K562 (cell line): ENCODE measurements at regions not wholly inside any gene's neighbourhood (a gene's known extent, or its start where the extent isn't known, plus 50 kb on each side); places are given as distances from the start of the nearest gene placed in this dataset.

Source experiments
- ATAC-seq: fragments of 200-7000 bp; cut with Tn5 transposase; 3 replicates; pipeline ENCODE4 v1.9.1; 2020; ENCODE audit warnings: moderate library complexity
- BruUV-seq: library from RNA; stranded (reverse); fragments of 400-500 nt; replicated peaks from 2 replicates; lab custom pipeline; 2021; lab: Mats Ljungman, UMichigan
- CTCF ChIA-PET: fragments of 300-600 bp; formaldehyde crosslinking; extraction: SDS; loops from one replicate; lab custom pipeline; 2021; ENCODE audit warnings: low intra/inter-chr PET ratio; lab: Yijun Ruan, JAX
- POLR2A ChIA-PET: fragments of 300-600, 350-650 bp; sonication (Branson Sonifier 250); formaldehyde crosslinking; extraction: SDS; loops from one replicate; lab custom pipeline; 2021; ENCODE audit warnings: antibody characterized with exemption, inconsistent platforms; lab: Yijun Ruan, JAX
- DNase-seq, 4 experiments: peaks; one replicate each; pipeline versions ENCODE4 v3.0.0 to v3.0.0-alpha.2; 2011 to 2018; ENCODE audit warnings: low spot score in 3 of 4, mixed read lengths in 3 of 4; ENCODE audit errors: extremely low read depth in 1 of 4
- FAIRE-seq: peaks from 2 replicates; lab custom pipeline; 2011; peaks lifted over from hg19 to GRCh38; lab: Jason Lieb, UNC
- H2AFZ ChIP-seq: 2 replicates; pipeline ENCODE4 v1.6.0; 2011; ENCODE audit warnings: low read depth, low read length, control low read depth, inconsistent platforms
- H3K27ac ChIP-seq: fragments of 200-600 bp; 3 replicates; pipeline ENCODE4 v1.8.0; 2011; ENCODE audit warnings: low read depth, mild to moderate bottlenecking, control low read depth, inconsistent platforms, low read length, moderate library complexity, mixed read lengths; ENCODE audit errors: extremely low read depth
- H3K27me3 ChIP-seq, 2 experiments: fragments of 300-600 bp in 1 of 2; 2 replicates in 1 of 2; 3 replicates in 1 of 2; pipeline versions ENCODE4 v1.6.0 to v1.8.0; 2011; ENCODE audit warnings: inconsistent platforms in 2 of 2, low read length in 2 of 2, mild to moderate bottlenecking in 1 of 2, mixed read lengths in 1 of 2, moderate library complexity in 1 of 2; ENCODE audit not compliant: control insufficient read depth in 2 of 2, insufficient read depth in 2 of 2
- H3K36me3 ChIP-seq: fragments of 300-600 bp; 3 replicates; pipeline ENCODE4 v1.8.0; 2011; ENCODE audit warnings: mild to moderate bottlenecking, low read length, inconsistent platforms; ENCODE audit not compliant: control insufficient read depth, insufficient read depth
- H3K4me1 ChIP-seq, 2 experiments: fragments of 200-600 bp in 1 of 2; replicated peaks in 1 of 2; 2 replicates in 1 of 2; 3 replicates in 1 of 2; pipeline versions ENCODE4 v1.5.1 to v1.8.0; 2011; ENCODE audit warnings: inconsistent platforms in 2 of 2, low read length in 2 of 2, mild to moderate bottlenecking in 1 of 2, mixed read lengths in 1 of 2, moderate library complexity in 1 of 2; ENCODE audit not compliant: control insufficient read depth in 2 of 2, insufficient read depth in 2 of 2
- H3K4me2 ChIP-seq: 2 replicates; pipeline ENCODE4 v1.6.1; 2011; ENCODE audit warnings: low read length, control low read depth, inconsistent platforms, mixed read lengths; ENCODE audit not compliant: insufficient read depth
- H3K4me3 ChIP-seq: fragments of 200-600 bp; sonication (generic), shearing (Covaris generic); 2 replicates; pipeline ENCODE4 v1.5.1; 2016; ENCODE audit warnings: control low read depth, inconsistent platforms
- H3K79me2 ChIP-seq: fragments of 200-600 bp; 3 replicates; pipeline ENCODE4 v1.8.0; 2011; ENCODE audit warnings: low read length, inconsistent platforms; ENCODE audit not compliant: control insufficient read depth, insufficient read depth
- H3K9ac ChIP-seq, 2 experiments: 2 replicates each; pipeline versions ENCODE4 v1.6.0 to v1.6.1; 2011; ENCODE audit warnings: low read depth in 2 of 2, low read length in 2 of 2, control low read depth in 1 of 2, inconsistent platforms in 1 of 2, mild to moderate bottlenecking in 1 of 2, mixed read lengths in 1 of 2; ENCODE audit not compliant: insufficient read depth in 1 of 2
- H3K9me1 ChIP-seq: one replicate; pipeline ENCODE4 v1.6.0; 2011; ENCODE audit warnings: inconsistent platforms, mild to moderate bottlenecking, low read length, moderate library complexity; ENCODE audit not compliant: control insufficient read depth, insufficient read depth
- H3K9me3 ChIP-seq: replicated peaks from 2 replicates; pipeline ENCODE4 v1.5.1; 2011; ENCODE audit warnings: low read depth, low read length, inconsistent platforms; ENCODE audit not compliant: control insufficient read depth, insufficient read depth
- H4K20me1 ChIP-seq: replicated peaks from 2 replicates; pipeline ENCODE4 v1.6.1; 2011; ENCODE audit warnings: low read length, inconsistent platforms, mixed read lengths; ENCODE audit not compliant: control insufficient read depth, insufficient read depth
- C11orf30 ChIP-seq: fragments of 450-650 bp; IDR thresholded peaks from 2 replicates; pipeline ENCODE4 v1.6.1; 2016; ENCODE audit warnings: low read depth, mild to moderate bottlenecking
- GTF2E2 ChIP-seq: fragments of 200-800 bp; sonication (Bioruptor generic); IDR thresholded peaks from 2 replicates; pipeline ENCODE4 v1.6.1; 2016; ENCODE audit warnings: missing genetic modification characterization, missing compliant biosample characterization
- MAFF ChIP-seq: IDR thresholded peaks from 2 replicates; pipeline ENCODE4 v1.6.1; 2012; ENCODE audit warnings: low read length, improper control_type of control experiment
- MAFG ChIP-seq: fragments of 450-650 bp; conservative IDR thresholded peaks from 2 replicates; pipeline ENCODE4 v1.6.1; 2016; ENCODE audit warnings: missing genetic modification characterization, missing compliant biosample characterization
- MAFK ChIP-seq: IDR thresholded peaks from 2 replicates; pipeline ENCODE4 v1.6.1; 2011; ENCODE audit warnings: low read length, improper control_type of control experiment
- NR2C2 ChIP-seq, 2 experiments: fragments of 200-800 bp in 1 of 2; sonication (Bioruptor generic) in 1 of 2; sonication (generic) in 1 of 2; formaldehyde crosslinking in 1 of 2; IDR thresholded peaks; 2 replicates each; pipeline versions ENCODE4 v1.6.1 to v1.8.0; 2016 to 2022; ENCODE audit warnings: mild to moderate bottlenecking in 1 of 2, missing compliant biosample characterization in 1 of 2, missing genetic modification characterization in 1 of 2, missing genetic modification reagents in 1 of 2
- NUFIP1 ChIP-seq: fragments of 450-650 bp; IDR thresholded peaks from 2 replicates; pipeline ENCODE4 v1.6.1; 2018; ENCODE audit not compliant: partially characterized antibody
- ZNF316 ChIP-seq: fragments of 450-650 bp; IDR thresholded peaks from 2 replicates; pipeline ENCODE4 v1.6.1; 2016
- ZNF511 ChIP-seq: sonication (generic); formaldehyde crosslinking; IDR thresholded peaks from 2 replicates; pipeline ENCODE4 v1.8.0; 2022; ENCODE audit warnings: mild to moderate bottlenecking, missing genetic modification reagents
- ZNF780A ChIP-seq: fragments of 250-450 bp; sonication (Bioruptor Pico); IDR thresholded peaks from 2 replicates; pipeline ENCODE4 v1.5.0; 2021; ENCODE audit warnings: mild to moderate bottlenecking
- ZZZ3 ChIP-seq: fragments of 450-650 bp; IDR thresholded peaks from 2 replicates; pipeline ENCODE4 v1.6.1; 2016; ENCODE audit warnings: antibody characterized with exemption, mild to moderate bottlenecking, moderate library complexity
- WGBS: fragments of 100-300 bp; shearing (Covaris generic); methylation state at CpG from one replicate; pipeline ENCODE4 v1.1.6; 2016; ENCODE audit warnings: low coverage, mixed read lengths; ENCODE audit not compliant: insufficient coverage; ENCODE audit errors: missing lambda C conversion rate; 5-methylcytosine and 5-hydroxymethylcytosine counted together
- in situ Hi-C: fragments of 300-500 bp; cut with MboI; formaldehyde crosslinking; loops from 4 replicates; pipeline ENCODE4 v1.15.0; 2018; ENCODE audit warnings: inconsistent platforms, mixed read lengths
- intact Hi-C: fragments of 100-400 bp; cut with micrococcal nuclease; formaldehyde crosslinking; loops from 2 replicates; pipeline ENCODE4 v1.14.2; 2022
- TF ChIP-seq, protein P1 (sequence below), 2 experiments: fragments of 450-650 bp in 1 of 2; sonication (generic) in 1 of 2; formaldehyde crosslinking; conservative IDR thresholded peaks; 2 replicates each; pipeline versions ENCODE4 v1.4.0 to v1.8.1; 2020 to 2022; ENCODE audit warnings: mild to moderate bottlenecking in 1 of 2, missing genetic modification reagents in 1 of 2
- TF ChIP-seq, protein P2 (sequence below): sonication (generic); formaldehyde crosslinking; IDR thresholded peaks from 2 replicates; pipeline ENCODE4 v1.8.0; 2022; ENCODE audit warnings: missing genetic modification reagents, mild to moderate bottlenecking, borderline replicate concordance

- Histone ChIP-seq H3K36me3 (no peaks in the 10 kb centered on the region), H3K27me3 (peaks cover 0 to 4% of the 10 kb centered on the region in 2 experiments; a peak in 1 of 5 replicates), H2AFZ (no peak overlapping the region), H3K9ac (no peak overlapping the region), H3K4me2 (no peak overlapping the region), H3K9me1 (no peaks in the 10 kb centered on the region), H3K9me3 (no peaks in the 10 kb centered on the region), H3K4me3 (no peak overlapping the region), H3K27ac (no peak overlapping the region), H3K4me1 (no peaks in the 10 kb centered on the region), H3K79me2 (no peaks in the 10 kb centered on the region), H4K20me1 (no peaks in the 10 kb centered on the region)
- in situ Hi-C loops: no loop called here
- ATAC-seq (no peak), FAIRE-seq (no peak), DNase-seq (no peak)
- POLR2A ChIA-PET: no interaction called here
- TF ChIP-seq C11orf30: peak; percentile 79
- TF ChIP-seq ZNF316: peak; percentile 88
- TF ChIP-seq MAFK: peak; percentile 78
- TF ChIP-seq MAFG (tag): peak; percentile 79
- TF ChIP-seq MAFF: peak; percentile 82
- TF ChIP-seq ZZZ3: no peak
- 0% methylated on average over 4 of the region's 4 CpGs for WGBS
- intact Hi-C loops: no loop called here
- CTCF ChIA-PET: no interaction called here
- no TSS peak for BruUV-seq
Observed at GRCh38 chr12:105598031-105598430, 267.5 kb downstream of the C12orf75 start.

- Histone ChIP-seq H2AFZ (no peak overlapping the region), H3K4me2 (no peak overlapping the region), H3K27ac (no peak overlapping the region), H3K4me3 (no peak overlapping the region), H3K79me2 (no peaks in the 10 kb centered on the region), H3K9ac (no peak overlapping the region), H3K36me3 (no peaks in the 10 kb centered on the region), H3K9me1 (no peaks in the 10 kb centered on the region), H3K4me1 (no peaks in the 10 kb centered on the region), H4K20me1 (no peaks in the 10 kb centered on the region), H3K27me3 (peaks cover 0 to 4% of the 10 kb centered on the region in 2 experiments; a peak in 1 of 5 replicates), H3K9me3 (no peaks in the 10 kb centered on the region)
- ChIA-PET CTCF (no interaction called here), POLR2A (interaction anchor here (0.7 kb wide), 1 partner anchor 1760 kb away, joined by 3 read pairs; the partner anchor contains the start of gene NT5DC3)
- intact Hi-C loops: no loop called here
- ATAC-seq (no peak), FAIRE-seq (no peak), DNase-seq (no peak)
- no TSS peak for BruUV-seq
- in situ Hi-C loops: no loop called here
- whole genome bisulfite sequencing: 0% methylated on average over 2 of the region's 2 CpGs
- TF ChIP-seq, protein P1, sequence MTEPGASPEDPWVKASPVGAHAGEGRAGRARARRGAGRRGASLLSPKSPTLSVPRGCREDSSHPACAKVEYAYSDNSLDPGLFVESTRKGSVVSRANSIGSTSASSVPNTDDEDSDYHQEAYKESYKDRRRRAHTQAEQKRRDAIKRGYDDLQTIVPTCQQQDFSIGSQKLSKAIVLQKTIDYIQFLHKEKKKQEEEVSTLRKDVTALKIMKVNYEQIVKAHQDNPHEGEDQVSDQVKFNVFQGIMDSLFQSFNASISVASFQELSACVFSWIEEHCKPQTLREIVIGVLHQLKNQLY (CRISPR knock-in tag; conservative IDR thresholded peaks at IDR 0.05): no peak
- no peak for TF ChIP-seq ZNF780A
- TF ChIP-seq, protein P2, sequence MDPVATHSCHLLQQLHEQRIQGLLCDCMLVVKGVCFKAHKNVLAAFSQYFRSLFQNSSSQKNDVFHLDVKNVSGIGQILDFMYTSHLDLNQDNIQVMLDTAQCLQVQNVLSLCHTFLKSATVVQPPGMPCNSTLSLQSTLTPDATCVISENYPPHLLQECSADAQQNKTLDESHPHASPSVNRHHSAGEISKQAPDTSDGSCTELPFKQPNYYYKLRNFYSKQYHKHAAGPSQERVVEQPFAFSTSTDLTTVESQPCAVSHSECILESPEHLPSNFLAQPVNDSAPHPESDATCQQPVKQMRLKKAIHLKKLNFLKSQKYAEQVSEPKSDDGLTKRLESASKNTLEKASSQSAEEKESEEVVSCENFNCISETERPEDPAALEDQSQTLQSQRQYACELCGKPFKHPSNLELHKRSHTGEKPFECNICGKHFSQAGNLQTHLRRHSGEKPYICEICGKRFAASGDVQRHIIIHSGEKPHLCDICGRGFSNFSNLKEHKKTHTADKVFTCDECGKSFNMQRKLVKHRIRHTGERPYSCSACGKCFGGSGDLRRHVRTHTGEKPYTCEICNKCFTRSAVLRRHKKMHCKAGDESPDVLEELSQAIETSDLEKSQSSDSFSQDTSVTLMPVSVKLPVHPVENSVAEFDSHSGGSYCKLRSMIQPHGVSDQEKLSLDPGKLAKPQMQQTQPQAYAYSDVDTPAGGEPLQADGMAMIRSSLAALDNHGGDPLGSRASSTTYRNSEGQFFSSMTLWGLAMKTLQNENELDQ (CRISPR knock-in tag): no peak
- no peak for TF ChIP-seq ZNF511 (CRISPR knock-in tag)
- no peak for TF ChIP-seq NR2C2 (CRISPR knock-in tag; IDR thresholded peaks at IDR 0.05)
- no peak for TF ChIP-seq NR2C2 (tag; IDR thresholded peaks at IDR 0.05)
- no peak for TF ChIP-seq GTF2E2 (tag)
- TF ChIP-seq NUFIP1: no peak
Observed at GRCh38 chr12:105600911-105601545, 270.5 kb downstream of the C12orf75 start.
